AG04449 (cell line): ENCODE measurements at regions not wholly inside any gene's neighbourhood (a gene's known extent, or its start where the extent isn't known, plus 50 kb on each side); places are given as distances from the start of the nearest gene placed in this dataset.

ENCODE experiments used
- CTCF ChIA-PET: fragments of 350-600 bp; formaldehyde crosslinking; extraction: SDS; loops from one replicate; lab custom pipeline; 2021; ENCODE audit warnings: antibody characterized with exemption; lab: Yijun Ruan, JAX
- POLR2A ChIA-PET: fragments of 400-600, 350-600 bp; formaldehyde crosslinking; extraction: SDS; loops from one replicate; lab custom pipeline; 2020; ENCODE audit warnings: antibody characterized with exemption, inconsistent platforms; lab: Yijun Ruan, JAX
- DNase-seq: peaks from one replicate; pipeline ENCODE4 v3.0.0-alpha.2; 2010; ENCODE audit warnings: low read depth, low spot score
- H3K4me3 ChIP-seq: 2 replicates; pipeline ENCODE4 v1.5.1; 2011; ENCODE audit warnings: low read depth, mild to moderate bottlenecking, control low read depth, low read length
- TF ChIP-seq, protein P1 (sequence below): IDR thresholded peaks from one replicate; pipeline ENCODE4 v1.5.1; 2011; ENCODE audit warnings: mild to moderate bottlenecking, moderate library complexity, low read length, control low read depth, inconsistent platforms; ENCODE audit not compliant: insufficient read depth; ENCODE audit errors: missing control alignments

DNA sequence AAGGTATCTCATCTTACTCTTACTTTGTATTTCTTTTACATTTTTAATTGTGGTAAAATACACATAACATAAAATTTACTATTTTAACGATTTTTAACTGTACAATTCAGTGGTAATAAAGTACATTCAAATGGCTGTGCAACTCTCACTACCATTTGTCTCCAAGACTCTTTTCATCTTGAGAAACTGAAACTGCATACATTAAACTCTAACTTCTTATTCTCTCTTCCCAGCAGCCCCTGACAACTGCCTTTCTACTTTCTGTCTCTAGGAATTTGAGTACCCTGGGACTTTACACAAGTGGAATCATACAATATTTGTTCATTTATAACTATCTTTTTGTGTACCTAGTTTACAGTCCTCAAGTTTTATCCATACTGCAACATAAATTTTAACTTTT, 725.8 kb upstream of the KIRREL3 start:
- no peak overlapping the region for H3K4me3 ChIP-seq
- TF ChIP-seq, protein P1, sequence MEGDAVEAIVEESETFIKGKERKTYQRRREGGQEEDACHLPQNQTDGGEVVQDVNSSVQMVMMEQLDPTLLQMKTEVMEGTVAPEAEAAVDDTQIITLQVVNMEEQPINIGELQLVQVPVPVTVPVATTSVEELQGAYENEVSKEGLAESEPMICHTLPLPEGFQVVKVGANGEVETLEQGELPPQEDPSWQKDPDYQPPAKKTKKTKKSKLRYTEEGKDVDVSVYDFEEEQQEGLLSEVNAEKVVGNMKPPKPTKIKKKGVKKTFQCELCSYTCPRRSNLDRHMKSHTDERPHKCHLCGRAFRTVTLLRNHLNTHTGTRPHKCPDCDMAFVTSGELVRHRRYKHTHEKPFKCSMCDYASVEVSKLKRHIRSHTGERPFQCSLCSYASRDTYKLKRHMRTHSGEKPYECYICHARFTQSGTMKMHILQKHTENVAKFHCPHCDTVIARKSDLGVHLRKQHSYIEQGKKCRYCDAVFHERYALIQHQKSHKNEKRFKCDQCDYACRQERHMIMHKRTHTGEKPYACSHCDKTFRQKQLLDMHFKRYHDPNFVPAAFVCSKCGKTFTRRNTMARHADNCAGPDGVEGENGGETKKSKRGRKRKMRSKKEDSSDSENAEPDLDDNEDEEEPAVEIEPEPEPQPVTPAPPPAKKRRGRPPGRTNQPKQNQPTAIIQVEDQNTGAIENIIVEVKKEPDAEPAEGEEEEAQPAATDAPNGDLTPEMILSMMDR = no peak
- ChIA-PET CTCF (no interaction called here), POLR2A (no interaction called here)
- no peak for DNase-seq

DNA sequence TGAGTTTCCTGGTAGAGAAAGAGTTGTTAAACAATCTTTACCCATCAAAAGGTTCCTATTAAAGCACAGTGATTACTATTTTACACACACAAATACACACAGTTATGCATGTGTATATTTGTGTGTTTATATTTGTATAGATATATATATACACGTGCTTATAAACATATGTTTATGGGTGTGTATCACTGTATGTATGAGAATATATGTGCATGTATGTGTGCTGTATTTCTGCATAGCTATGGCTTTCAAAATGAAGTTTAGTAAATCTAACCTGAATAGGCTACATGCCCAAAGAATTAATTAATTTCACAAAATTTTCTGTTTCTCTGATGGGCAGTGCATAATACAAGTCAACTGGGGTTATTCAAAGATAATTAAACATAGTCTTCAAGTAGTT, 723.1 kb upstream of the KIRREL3 start:
- POLR2A ChIA-PET = no interaction called here
- DNase-seq = no peak
- H3K4me3 ChIP-seq = no peak overlapping the region
- TF ChIP-seq, protein P1 = no peak
- CTCF ChIA-PET = interaction anchor here (0.6 kb wide), 1 partner anchor 1460 kb away, joined by 3 read pairs; no protein-coding TSS in a partner anchor

DNA sequence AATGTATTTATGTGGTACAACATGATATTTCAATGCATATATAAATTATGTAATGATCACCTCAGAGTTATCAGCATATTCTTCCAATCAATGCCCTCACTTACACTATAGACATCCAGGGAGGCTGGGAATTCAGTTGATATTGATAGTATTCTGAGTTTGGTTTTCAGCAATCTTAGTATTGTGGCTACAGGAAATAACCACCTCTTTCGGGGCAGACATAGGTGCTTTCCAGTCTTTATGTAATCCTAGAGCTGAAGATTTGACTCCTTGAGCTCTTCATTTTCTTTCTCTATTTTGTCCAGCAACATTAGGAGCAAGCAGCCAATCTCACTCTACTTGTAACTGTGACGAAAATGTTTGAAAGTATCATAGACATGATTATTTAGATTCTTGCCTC, 712.7 kb upstream of the KIRREL3 start:
- ChIA-PET POLR2A (no interaction called here), CTCF (no interaction called here)
- no peak for DNase-seq
- TF ChIP-seq, protein P1 = no peak
- no peak overlapping the region for H3K4me3 ChIP-seq

DNA sequence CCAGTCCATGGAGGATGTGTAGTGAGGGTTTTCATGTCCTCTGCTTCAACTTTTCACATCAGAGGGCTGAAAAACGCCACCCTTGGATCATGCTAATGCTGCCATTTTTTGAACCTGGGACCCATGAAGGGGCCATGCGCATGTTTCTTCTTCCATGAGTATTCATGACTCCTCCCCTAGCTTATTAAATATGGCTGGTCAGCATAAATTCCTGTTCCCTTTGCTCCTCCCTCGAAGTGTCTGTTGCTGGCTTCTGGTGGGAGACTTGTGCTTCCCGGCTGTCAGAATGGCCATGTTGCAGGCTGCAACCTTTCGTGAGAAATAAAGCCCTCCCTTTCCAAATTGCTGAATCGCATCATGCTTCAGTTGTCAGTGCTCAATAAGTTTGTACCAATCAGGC, 711.2 kb upstream of the KIRREL3 start:
- DNase-seq = no peak
- POLR2A ChIA-PET = no interaction called here
- no peak overlapping the region for H3K4me3 ChIP-seq
- CTCF ChIA-PET = no interaction called here
- TF ChIP-seq, protein P1 = no peak

DNA sequence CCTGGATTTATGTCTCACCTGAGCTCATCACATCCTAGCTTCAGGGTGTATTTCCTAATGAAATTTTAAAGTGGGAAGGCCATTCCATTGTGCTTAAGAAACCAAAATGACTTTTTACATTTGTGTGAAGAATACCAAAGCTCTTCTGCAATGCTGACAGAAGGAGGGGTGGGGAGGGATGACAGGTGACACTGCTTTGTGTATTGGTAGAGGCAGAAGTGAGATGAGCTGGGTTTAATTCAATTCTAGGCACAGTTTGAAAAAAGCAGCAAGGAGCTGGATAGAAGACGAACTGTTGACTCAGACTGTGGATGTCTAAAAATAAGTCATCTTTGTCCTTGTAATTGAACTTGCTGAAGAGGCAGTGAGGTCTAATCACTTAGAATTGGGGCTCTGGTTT, 710.3 kb upstream of the KIRREL3 start:
- POLR2A ChIA-PET = no interaction called here
- H3K4me3 ChIP-seq = no peak overlapping the region
- TF ChIP-seq, protein P1 = no peak
- DNase-seq = no peak
- CTCF ChIA-PET = no interaction called here

DNA sequence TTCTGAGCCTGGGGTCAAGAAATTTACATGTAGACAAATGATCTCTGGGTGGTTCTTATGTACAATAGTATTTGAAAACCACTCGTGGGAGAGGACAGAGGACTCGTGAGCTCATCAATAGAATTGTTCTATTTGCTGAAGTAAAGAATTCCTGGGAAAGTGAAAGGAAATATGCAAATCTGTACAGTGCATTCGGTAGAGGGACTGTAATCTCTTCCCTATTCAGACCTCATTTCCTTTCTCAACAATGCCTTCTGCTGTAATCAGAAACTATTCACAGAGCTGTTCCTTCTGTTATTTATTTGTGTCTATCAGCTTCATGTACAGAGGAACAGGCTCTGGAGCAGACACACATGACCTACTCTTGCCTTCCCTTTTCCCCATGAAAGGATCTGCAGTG, 709.4 kb upstream of the KIRREL3 start:
- H3K4me3 ChIP-seq = no peak overlapping the region
- TF ChIP-seq, protein P1 = no peak
- ChIA-PET CTCF (no interaction called here), POLR2A (no interaction called here)
- DNase-seq = no peak

DNA sequence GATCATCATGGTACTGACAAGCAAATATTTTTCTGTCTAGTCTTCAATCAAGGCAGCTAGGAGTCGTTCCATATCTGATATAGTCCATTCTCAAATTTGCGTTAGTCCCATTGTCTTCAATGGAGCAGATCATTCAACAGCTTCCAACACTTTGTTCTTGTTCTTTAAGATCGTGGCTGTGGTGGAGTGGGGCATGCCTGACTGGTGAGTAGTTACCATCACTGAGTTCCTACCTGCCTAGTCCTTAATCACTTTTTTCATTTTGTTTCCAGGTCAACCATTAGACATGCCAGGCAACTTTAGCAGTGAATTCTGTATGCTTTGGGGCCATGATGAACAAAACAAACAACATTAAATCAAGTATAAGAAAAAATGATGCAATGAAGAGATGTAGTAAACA, 693.1 kb upstream of the KIRREL3 start:
- TF ChIP-seq, protein P1 = no peak
- CTCF ChIA-PET = no interaction called here
- H3K4me3 ChIP-seq = no peak overlapping the region
- POLR2A ChIA-PET = no interaction called here
- DNase-seq = no peak
